A549 (cell line): ENCODE measurements at regions not wholly inside any gene's neighbourhood (a gene's known extent, or its start where the extent isn't known, plus 50 kb on each side); places are given as distances from the start of the nearest gene placed in this dataset.

Experiments
- ATAC-seq, 2 experiments: fragments of 200-7000 bp in 1 of 2; fragments of >200 bp in 1 of 2; cut with Nextera tagmentation in 1 of 2; cut with Tn5 transposase in 1 of 2; 3 replicates each; pipeline versions ENCODE4 v1.8.0 to v1.9.1; 2018 to 2020; ENCODE audit warnings: mild to moderate bottlenecking in 1 of 2, moderate library complexity in 1 of 2
- CTCF ChIA-PET: fragments of 300-600 bp; sonication (Branson Sonifier 250); formaldehyde crosslinking; extraction: SDS; loops from one replicate; lab custom pipeline; 2021; ENCODE audit warnings: antibody characterized with exemption, inconsistent platforms; lab: Yijun Ruan, JAX
- POLR2A ChIA-PET: fragments of 350-600 bp; formaldehyde crosslinking; extraction: SDS; loops from one replicate; lab custom pipeline; 2021; ENCODE audit warnings: antibody characterized with exemption, inconsistent platforms; lab: Yijun Ruan, JAX
- DNase-seq, 2 experiments: peaks; one replicate each; pipeline versions ENCODE4 v3.0.0 to v3.0.0-alpha.2; 2011 to 2016; ENCODE audit warnings: low read depth in 1 of 2, low spot score in 1 of 2
- FAIRE-seq: peaks from 2 replicates; lab custom pipeline; 2011; peaks lifted over from hg19 to GRCh38; lab: Jason Lieb, UNC
- H3K27ac ChIP-seq, 2 experiments: fragments of >200 bp; sonication (Bioruptor Twin); formaldehyde crosslinking; 3 replicates each; pipeline ENCODE4 v1.5.1; 2016 to 2017
- H3K4me1 ChIP-seq: fragments of >200 bp; sonication (Bioruptor Twin); formaldehyde crosslinking; 3 replicates; pipeline ENCODE4 v1.6.1; 2016
- H3K4me2 ChIP-seq: fragments of >200 bp; sonication (Bioruptor Twin); formaldehyde crosslinking; 3 replicates; pipeline ENCODE4 v1.6.1; 2016
- H3K4me3 ChIP-seq: fragments of >200 bp; sonication (Bioruptor Twin); formaldehyde crosslinking; 3 replicates; pipeline ENCODE4 v1.5.1; 2016
- H3K9me3 ChIP-seq: fragments of >200 bp; sonication (Bioruptor Twin); formaldehyde crosslinking; 3 replicates; pipeline ENCODE4 v1.6.1; 2016
- BCL3 ChIP-seq: fragments of >200 bp; sonication (Bioruptor Twin); formaldehyde crosslinking; IDR thresholded peaks from 3 replicates; pipeline ENCODE4 v1.6.1; 2016
- BHLHE40 ChIP-seq: IDR thresholded peaks from 2 replicates; pipeline ENCODE4 v1.6.1; 2012; ENCODE audit warnings: low read depth, low read length, inconsistent platforms
- CHD2 ChIP-seq: fragments of 150-350 bp; IDR thresholded peaks from 2 replicates; pipeline ENCODE4 v1.6.1; 2014; ENCODE audit warnings: low read length; ENCODE audit not compliant: partially characterized antibody
- EHF ChIP-seq: fragments of 250-450 bp; sonication (Bioruptor Pico); IDR thresholded peaks from 2 replicates; pipeline ENCODE4 v1.5.0; 2020; ENCODE audit warnings: mild to moderate bottlenecking
- EP300 ChIP-seq, 2 experiments: fragments of >200 bp; sonication (Bioruptor Twin); formaldehyde crosslinking; IDR thresholded peaks; 2 replicates in 1 of 2; 3 replicates in 1 of 2; pipeline ENCODE4 v1.6.1; 2016 to 2017
- ESRRA ChIP-seq: fragments of 150-350 bp; IDR thresholded peaks from 2 replicates; pipeline ENCODE4 v1.6.1; 2014; ENCODE audit warnings: mild to moderate bottlenecking, low read length, borderline replicate concordance
- FOSB ChIP-seq: fragments of 250-450 bp; sonication (Bioruptor Pico); IDR thresholded peaks from 2 replicates; pipeline ENCODE4 v1.5.0; 2020; ENCODE audit warnings: mild to moderate bottlenecking, moderate library complexity
- FOSL2 ChIP-seq, 2 experiments: fragments of 450-650 bp in 1 of 2; fragments of >200 bp in 1 of 2; sonication (Bioruptor Twin) in 1 of 2; formaldehyde crosslinking; IDR thresholded peaks; 2 replicates each; pipeline versions ENCODE4 v1.5.0 to v1.6.1; 2016 to 2020; ENCODE audit warnings: mild to moderate bottlenecking in 1 of 2, moderate library complexity in 1 of 2
- HDAC2 ChIP-seq: fragments of 200-600 bp; sonication (generic); IDR thresholded peaks from 2 replicates; pipeline ENCODE4 v1.6.1; 2016
- HES2 ChIP-seq: fragments of >200 bp; sonication (Bioruptor Twin); formaldehyde crosslinking; IDR thresholded peaks from 2 replicates; pipeline ENCODE4 v1.6.1; 2016
- HEYL ChIP-seq: fragments of 250-450 bp; sonication (Bioruptor Pico); IDR thresholded peaks from 2 replicates; pipeline ENCODE4 v1.8.0; 2021; ENCODE audit warnings: mild to moderate bottlenecking, moderate library complexity
- HOXA7 ChIP-seq: fragments of 250-450 bp; sonication (Bioruptor Pico); IDR thresholded peaks from 2 replicates; pipeline ENCODE4 v1.5.0; 2020; ENCODE audit warnings: mild to moderate bottlenecking, moderate library complexity
- HOXB5 ChIP-seq: fragments of 250-450 bp; sonication (Bioruptor Pico); IDR thresholded peaks from 2 replicates; pipeline ENCODE4 v1.5.0; 2020; ENCODE audit warnings: mild to moderate bottlenecking, moderate library complexity
- JUNB ChIP-seq: fragments of >200 bp; sonication (Bioruptor Twin); formaldehyde crosslinking; IDR thresholded peaks from 2 replicates; pipeline ENCODE4 v1.6.1; 2016
- KDM1A ChIP-seq: fragments of 200-600 bp; sonication (generic); IDR thresholded peaks from 2 replicates; pipeline ENCODE4 v1.6.1; 2016; ENCODE audit warnings: low read depth, mild to moderate bottlenecking
- MAFK ChIP-seq: fragments of 450-650 bp; IDR thresholded peaks from 2 replicates; pipeline ENCODE4 v1.6.1; 2014; ENCODE audit not compliant: partially characterized antibody
- MAZ ChIP-seq: fragments of 150-350 bp; IDR thresholded peaks from 2 replicates; pipeline ENCODE4 v1.6.1; 2014; ENCODE audit warnings: antibody characterized with exemption, low read depth, low read length, borderline replicate concordance
- NFE2L2 ChIP-seq: fragments of 150-350 bp; conservative IDR thresholded peaks from 2 replicates; pipeline ENCODE4 v1.6.1; 2014; ENCODE audit warnings: low read length
- POLR2AphosphoS2 ChIP-seq: conservative IDR thresholded peaks from 2 replicates; pipeline ENCODE4 v1.6.1; 2012; ENCODE audit warnings: low read length, improper control_type of control experiment, inconsistent platforms
- RAD21 ChIP-seq, 2 experiments: fragments of >200 bp in 1 of 2; sonication (Bioruptor Twin) in 1 of 2; formaldehyde crosslinking in 1 of 2; IDR thresholded peaks in 1 of 2; conservative IDR thresholded peaks in 1 of 2; 2 replicates in 1 of 2; 3 replicates in 1 of 2; pipeline ENCODE4 v1.6.1; 2012 to 2018; ENCODE audit warnings: inconsistent platforms in 1 of 2
- RARB ChIP-seq: fragments of 250-450 bp; sonication (Bioruptor Pico); IDR thresholded peaks from 2 replicates; pipeline ENCODE4 v1.8.0; 2021; ENCODE audit warnings: mild to moderate bottlenecking, moderate library complexity
- RCOR1 ChIP-seq: fragments of 150-350 bp; IDR thresholded peaks from 2 replicates; pipeline ENCODE4 v1.6.1; 2014; ENCODE audit warnings: antibody characterized with exemption, low read length, low read depth
- REST ChIP-seq: fragments of 200-600 bp; sonication (generic); IDR thresholded peaks from 2 replicates; pipeline ENCODE4 v1.6.1; 2016; ENCODE audit warnings: antibody characterized with exemption, mild to moderate bottlenecking, moderate library complexity
- TP53 ChIP-seq: fragments of 250-450 bp; sonication (Bioruptor Pico); IDR thresholded peaks from 2 replicates; pipeline ENCODE4 v1.5.0; 2021; ENCODE audit warnings: mild to moderate bottlenecking, moderate library complexity
- ZNF302 ChIP-seq: fragments of 250-450 bp; sonication (Bioruptor Pico); IDR thresholded peaks from 2 replicates; pipeline ENCODE4 v1.9.0; 2021; ENCODE audit warnings: inconsistent platforms, mild to moderate bottlenecking, moderate library complexity
- WGBS: methylation state at CpG from one replicate; pipeline ENCODE4 v1.1.6; 2017; ENCODE audit errors: missing lambda C conversion rate; 5-methylcytosine and 5-hydroxymethylcytosine counted together
- TF ChIP-seq, protein P1 (sequence below): fragments of 250-450 bp; sonication (Bioruptor Pico); IDR thresholded peaks from 2 replicates; pipeline ENCODE4 v1.5.0; 2021; ENCODE audit warnings: mild to moderate bottlenecking, moderate library complexity, borderline replicate concordance

DNA sequence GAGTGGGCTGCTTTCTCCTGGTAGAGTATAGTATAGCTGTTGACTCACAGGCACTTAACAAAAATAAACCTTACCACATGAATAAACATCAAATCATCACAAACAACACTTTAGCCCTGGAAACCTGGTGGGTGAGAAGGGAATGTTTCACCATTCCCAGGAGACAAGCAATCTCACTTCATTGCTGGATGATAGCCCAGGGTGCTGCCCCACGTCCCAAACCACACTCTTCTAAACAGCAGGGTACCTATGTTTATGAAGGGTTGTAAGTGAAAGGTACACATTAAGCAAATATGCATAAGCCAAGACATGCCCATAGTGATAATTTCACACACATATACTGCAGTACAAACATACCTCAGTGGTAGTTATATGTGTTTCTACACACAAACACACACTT lies 276.2 kb downstream of the FGFR2 start:
- Histone ChIP-seq H3K27ac (no peak overlapping the region), H3K4me1 (peaks cover 18% of the 10 kb centered on the region), H3K4me3 (no peak overlapping the region), H3K4me2 (no peak overlapping the region), H3K9me3 (no peaks in the 10 kb centered on the region; the same call in 2 of the 3 replicates)
- FAIRE-seq = no peak
- ChIA-PET CTCF (no interaction called here), POLR2A (no interaction called here)
- ATAC-seq = no peak
- 0% methylated on average over 1 of the region's 1 CpG for WGBS
- no peak for TF ChIP-seq EHF (CRISPR knock-in tag)
- TF ChIP-seq CHD2 = no peak
- TF ChIP-seq POLR2AphosphoS2 = no peak
- TF ChIP-seq REST = no peak
- no peak for TF ChIP-seq KDM1A
- no peak for TF ChIP-seq TP53 (CRISPR knock-in tag)
- no peak for TF ChIP-seq ESRRA
- TF ChIP-seq, protein P1, sequence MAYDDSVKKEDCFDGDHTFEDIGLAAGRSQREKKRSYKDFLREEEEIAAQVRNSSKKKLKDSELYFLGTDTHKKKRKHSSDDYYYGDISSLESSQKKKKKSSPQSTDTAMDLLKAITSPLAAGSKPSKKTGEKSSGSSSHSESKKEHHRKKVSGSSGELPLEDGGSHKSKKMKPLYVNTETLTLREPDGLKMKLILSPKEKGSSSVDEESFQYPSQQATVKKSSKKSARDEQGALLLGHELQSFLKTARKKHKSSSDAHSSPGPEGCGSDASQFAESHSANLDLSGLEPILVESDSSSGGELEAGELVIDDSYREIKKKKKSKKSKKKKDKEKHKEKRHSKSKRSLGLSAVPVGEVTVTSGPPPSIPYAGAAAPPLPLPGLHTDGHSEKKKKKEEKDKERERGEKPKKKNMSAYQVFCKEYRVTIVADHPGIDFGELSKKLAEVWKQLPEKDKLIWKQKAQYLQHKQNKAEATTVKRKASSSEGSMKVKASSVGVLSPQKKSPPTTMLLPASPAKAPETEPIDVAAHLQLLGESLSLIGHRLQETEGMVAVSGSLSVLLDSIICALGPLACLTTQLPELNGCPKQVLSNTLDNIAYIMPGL (CRISPR knock-in tag) = no peak
- TF ChIP-seq FOSB (CRISPR knock-in tag) = no peak
- TF ChIP-seq NFE2L2 = no peak
- TF ChIP-seq BCL3 = no peak
- TF ChIP-seq HOXA7 (CRISPR knock-in tag) = no peak
- TF ChIP-seq FOSL2 (IDR thresholded peaks at IDR 0.05) = no peak
- no peak for TF ChIP-seq FOSL2 (CRISPR knock-in tag; IDR thresholded peaks at IDR 0.05)
- no peak for TF ChIP-seq HEYL (CRISPR knock-in tag)
- no peak for DNase-seq

DNA sequence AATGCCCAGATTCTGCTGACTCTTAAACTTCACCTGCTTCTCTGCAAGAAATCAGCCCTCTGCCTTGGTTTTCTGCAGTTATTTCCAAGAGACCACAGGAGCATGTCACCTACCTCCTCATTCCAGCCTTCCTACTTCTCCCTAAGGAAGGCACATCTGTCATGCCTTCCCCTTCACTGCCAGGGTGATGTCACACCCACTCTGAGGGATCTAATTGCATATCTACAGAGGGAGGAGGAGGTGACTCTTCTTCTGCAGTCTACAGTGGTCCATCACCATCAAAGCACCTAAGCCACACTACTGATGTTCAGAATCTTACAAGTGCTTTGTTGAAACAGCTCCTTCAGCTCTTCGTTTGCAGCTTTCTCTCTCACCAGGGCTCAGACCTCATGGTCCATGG lies 275.5 kb downstream of the FGFR2 start:
- no peak overlapping the region for H3K4me2 ChIP-seq
- no peak for DNase-seq
- no peak overlapping the region for H3K4me3 ChIP-seq
- H3K4me1 ChIP-seq = peaks cover 18% of the 10 kb centered on the region
- ChIA-PET CTCF (no interaction called here), POLR2A (no interaction called here)
- no peak for FAIRE-seq
- no peaks in the 10 kb centered on the region; the same call in 2 of the 3 replicates for H3K9me3 ChIP-seq
- ATAC-seq = no peak
- TF ChIP-seq EHF (CRISPR knock-in tag) (no peak), EP300 (IDR thresholded peaks at IDR 0.05) (no peak), FOSB (CRISPR knock-in tag) (no peak), RARB (no peak), MAZ (no peak), HDAC2 (no peak), HEYL (CRISPR knock-in tag) (no peak), FOSL2 (IDR thresholded peaks at IDR 0.05) (no peak), FOSL2 (CRISPR knock-in tag; IDR thresholded peaks at IDR 0.05) (no peak), MAFK (no peak), RCOR1 (no peak), HES2 (no peak), HOXA7 (CRISPR knock-in tag) (no peak), POLR2AphosphoS2 (no peak), ZNF302 (CRISPR knock-in tag) (no peak), BHLHE40 (no peak), RAD21 (conservative IDR thresholded peaks at IDR 0.05 in 1 of 2, IDR thresholded peaks at IDR 0.05 in 1 of 2) (no peak), HOXB5 (CRISPR knock-in tag) (no peak), JUNB (no peak)
- TF ChIP-seq, protein P1 (CRISPR knock-in tag) = no peak
- no peak overlapping the region for H3K27ac ChIP-seq
- 0% methylated on average over 1 of the region's 1 CpG for WGBS
